ENCODE measurements at regions not wholly inside any gene's neighbourhood (a gene's known extent, or its start where the extent isn't known, plus 50 kb on each side); places are given as distances from the start of the nearest gene placed in this dataset.

- DNase-seq (ENCODE audit: extremely low read depth, insufficient read length): no peak
- no peak for TF ChIP-seq CTCF (IDR thresholded peaks at IDR 0.05; ENCODE audit: insufficient read depth, low read length, poor library complexity, severe bottlenecking)
- Histone ChIP-seq H3K4me3 (replicated peaks; ENCODE audit: low read depth, low read length) (no peak overlapping the region), H3K36me3 (ENCODE audit: control insufficient read depth, insufficient read depth, low read length) (no peaks in the 10 kb centered on the region), H3K27me3 (replicated peaks; ENCODE audit: control insufficient read depth, insufficient read depth, low read length) (no peaks in the 10 kb centered on the region)
These were observed 569.5 kb downstream of the METTL15 start for GRCh38 chr11:28677721-28678120.

GRCh38 chr11:28675183-28675582, 567.0 kb downstream of the METTL15 start:
- DNase-seq (ENCODE audit: extremely low read depth, insufficient read length): no peak
- H3K36me3 ChIP-seq (ENCODE audit: control insufficient read depth, insufficient read depth, low read length): no peaks in the 10 kb centered on the region
- H3K27me3 ChIP-seq (replicated peaks; ENCODE audit: control insufficient read depth, insufficient read depth, low read length): no peaks in the 10 kb centered on the region
- TF ChIP-seq CTCF (IDR thresholded peaks at IDR 0.05; ENCODE audit: insufficient read depth, low read length, poor library complexity, severe bottlenecking): no peak
- no peak overlapping the region for H3K4me3 ChIP-seq (replicated peaks; ENCODE audit: low read depth, low read length)

- Histone ChIP-seq H3K4me3 (replicated peaks; ENCODE audit: low read depth, low read length) (no peak overlapping the region), H3K36me3 (ENCODE audit: control insufficient read depth, insufficient read depth, low read length) (no peaks in the 10 kb centered on the region), H3K27me3 (replicated peaks; ENCODE audit: control insufficient read depth, insufficient read depth, low read length) (no peaks in the 10 kb centered on the region)
- peak; percentile 44 for TF ChIP-seq CTCF (IDR thresholded peaks at IDR 0.05; ENCODE audit: insufficient read depth, low read length, poor library complexity, severe bottlenecking)
- no peak for DNase-seq (ENCODE audit: extremely low read depth, insufficient read length)
These were observed 566.4 kb downstream of the METTL15 start for GRCh38 chr11:28674433-28675103.

- no peak overlapping the region for H3K4me3 ChIP-seq (replicated peaks; ENCODE audit: low read depth, low read length)
- no peak for DNase-seq (ENCODE audit: extremely low read depth, insufficient read length)
- H3K36me3 ChIP-seq (ENCODE audit: control insufficient read depth, insufficient read depth, low read length): no peaks in the 10 kb centered on the region
- H3K27me3 ChIP-seq (replicated peaks; ENCODE audit: control insufficient read depth, insufficient read depth, low read length): no peaks in the 10 kb centered on the region
- no peak for TF ChIP-seq CTCF (IDR thresholded peaks at IDR 0.05; ENCODE audit: insufficient read depth, low read length, poor library complexity, severe bottlenecking)
These were observed 565.7 kb downstream of the METTL15 start for GRCh38 chr11:28673691-28674432.

- no peak overlapping the region for H3K4me3 ChIP-seq (replicated peaks; ENCODE audit: low read depth, low read length)
- H3K36me3 ChIP-seq (ENCODE audit: control insufficient read depth, insufficient read depth, low read length): no peaks in the 10 kb centered on the region
- no peak for DNase-seq (ENCODE audit: extremely low read depth, insufficient read length)
- no peaks in the 10 kb centered on the region for H3K27me3 ChIP-seq (replicated peaks; ENCODE audit: control insufficient read depth, insufficient read depth, low read length)
- TF ChIP-seq CTCF (IDR thresholded peaks at IDR 0.05; ENCODE audit: insufficient read depth, low read length, poor library complexity, severe bottlenecking): no peak
These were observed 563.1 kb downstream of the METTL15 start for GRCh38 chr11:28671274-28671673.
